SK-N-SH treated with all-trans-retinoic acid at 6 μM for 48 hours (cell line): ENCODE measurements at regions not wholly inside any gene's neighbourhood (a gene's known extent, or its start where the extent isn't known, plus 50 kb on each side); places are given as distances from the start of the nearest gene placed in this dataset.

Source experiments
- ATAC-seq: fragments of 200-7000 bp; cut with Tn5 transposase; 3 replicates; pipeline ENCODE4 v1.9.1; 2020; ENCODE audit warnings: mild to moderate bottlenecking, moderate library complexity
- ARNTL ChIP-seq: fragments of 450-650 bp; formaldehyde crosslinking; IDR thresholded peaks from 2 replicates; pipeline ENCODE4 v1.5.0; 2020; ENCODE audit warnings: low read depth, mild to moderate bottlenecking, moderate library complexity, borderline replicate concordance
- CSDC2 ChIP-seq: fragments of 250-450 bp; sonication (Bioruptor Pico); IDR thresholded peaks from 2 replicates; pipeline ENCODE4 v1.5.0; 2020; ENCODE audit warnings: mild to moderate bottlenecking, moderate library complexity
- ISL1 ChIP-seq: fragments of 250-450 bp; sonication (Bioruptor Pico); IDR thresholded peaks from 2 replicates; pipeline ENCODE4 v2.1.2; 2022; ENCODE audit warnings: mild to moderate bottlenecking, moderate library complexity
- OSR1 ChIP-seq: fragments of 250-450 bp; sonication (Bioruptor Pico); IDR thresholded peaks from 2 replicates; pipeline ENCODE4 v1.8.0; 2022; ENCODE audit warnings: moderate library complexity, mild to moderate bottlenecking, inconsistent platforms
- PPARA ChIP-seq: fragments of 250-450 bp; sonication (Bioruptor Pico); IDR thresholded peaks from 2 replicates; pipeline ENCODE4 v1.5.0; 2020; ENCODE audit warnings: mild to moderate bottlenecking, borderline replicate concordance
- RARB ChIP-seq: fragments of 250-450 bp; sonication (Bioruptor Pico); IDR thresholded peaks from 2 replicates; pipeline ENCODE4 v1.8.0; 2021; ENCODE audit warnings: mild to moderate bottlenecking, moderate library complexity
- SNAI2 ChIP-seq: fragments of 250-450 bp; sonication (Bioruptor Pico); IDR thresholded peaks from 2 replicates; pipeline ENCODE4 v1.5.0; 2020; ENCODE audit warnings: mild to moderate bottlenecking, moderate library complexity
- TCF4 ChIP-seq: fragments of 250-450 bp; sonication (Bioruptor Pico); IDR thresholded peaks from 2 replicates; pipeline ENCODE4 v1.8.0; 2021; ENCODE audit warnings: mild to moderate bottlenecking, moderate library complexity, borderline replicate concordance
- TOX ChIP-seq: fragments of 250-450 bp; sonication (Bioruptor Pico); IDR thresholded peaks from 2 replicates; pipeline ENCODE4 v1.8.0; 2021; ENCODE audit warnings: mild to moderate bottlenecking, moderate library complexity, borderline replicate concordance
- ZC3H10 ChIP-seq: fragments of 250-450 bp; sonication (Bioruptor Pico); IDR thresholded peaks from 2 replicates; pipeline ENCODE4 v1.5.1; 2021; ENCODE audit warnings: mild to moderate bottlenecking, moderate library complexity
- ZFP3 ChIP-seq: fragments of 250-450 bp; sonication (Bioruptor Pico); IDR thresholded peaks from 2 replicates; pipeline ENCODE4 v1.5.0; 2020; ENCODE audit warnings: mild to moderate bottlenecking, moderate library complexity
- ZFP30 ChIP-seq: fragments of 450-650 bp; formaldehyde crosslinking; IDR thresholded peaks from 2 replicates; pipeline ENCODE4 v1.5.0; 2022; ENCODE audit warnings: mild to moderate bottlenecking, moderate library complexity
- ZNF565 ChIP-seq: fragments of 450-650 bp; formaldehyde crosslinking; conservative IDR thresholded peaks from 2 replicates; pipeline ENCODE4 v1.5.0; 2020; ENCODE audit warnings: low read depth, mild to moderate bottlenecking, moderate library complexity
- ZNF70 ChIP-seq: fragments of 450-650 bp; formaldehyde crosslinking; IDR thresholded peaks from 2 replicates; pipeline ENCODE4 v1.5.0; 2020; ENCODE audit warnings: mild to moderate bottlenecking, moderate library complexity
- ZNF8 ChIP-seq: fragments of 450-650 bp; formaldehyde crosslinking; IDR thresholded peaks from 2 replicates; pipeline ENCODE4 v1.5.0; 2020; ENCODE audit warnings: mild to moderate bottlenecking, moderate library complexity
- TF ChIP-seq, protein P1 (sequence below): fragments of 250-450 bp; sonication (Bioruptor Pico); IDR thresholded peaks from 2 replicates; pipeline ENCODE4 v1.8.0; 2021; ENCODE audit warnings: low read depth, mild to moderate bottlenecking, moderate library complexity, borderline replicate concordance
- TF ChIP-seq, protein P2 (sequence below): fragments of 250-450 bp; sonication (Bioruptor Pico); IDR thresholded peaks from 2 replicates; pipeline ENCODE4 v1.8.0; 2020; ENCODE audit warnings: mild to moderate bottlenecking, moderate library complexity, borderline replicate concordance
- TF ChIP-seq, protein P3 (sequence below): fragments of 250-450 bp; sonication (Bioruptor Pico); IDR thresholded peaks from 2 replicates; pipeline ENCODE4 v1.5.0; 2020; ENCODE audit warnings: mild to moderate bottlenecking, moderate library complexity
- TF ChIP-seq, protein P4 (sequence below): fragments of 250-450 bp; sonication (Bioruptor Pico); IDR thresholded peaks from 2 replicates; pipeline ENCODE4 v1.5.1; 2021; ENCODE audit warnings: mild to moderate bottlenecking, moderate library complexity
- TF ChIP-seq, protein P5 (sequence below): fragments of 250-450 bp; sonication (Bioruptor Pico); IDR thresholded peaks from 2 replicates; pipeline ENCODE4 v1.5.1; 2020; ENCODE audit warnings: low read depth, mild to moderate bottlenecking, moderate library complexity

DNA sequence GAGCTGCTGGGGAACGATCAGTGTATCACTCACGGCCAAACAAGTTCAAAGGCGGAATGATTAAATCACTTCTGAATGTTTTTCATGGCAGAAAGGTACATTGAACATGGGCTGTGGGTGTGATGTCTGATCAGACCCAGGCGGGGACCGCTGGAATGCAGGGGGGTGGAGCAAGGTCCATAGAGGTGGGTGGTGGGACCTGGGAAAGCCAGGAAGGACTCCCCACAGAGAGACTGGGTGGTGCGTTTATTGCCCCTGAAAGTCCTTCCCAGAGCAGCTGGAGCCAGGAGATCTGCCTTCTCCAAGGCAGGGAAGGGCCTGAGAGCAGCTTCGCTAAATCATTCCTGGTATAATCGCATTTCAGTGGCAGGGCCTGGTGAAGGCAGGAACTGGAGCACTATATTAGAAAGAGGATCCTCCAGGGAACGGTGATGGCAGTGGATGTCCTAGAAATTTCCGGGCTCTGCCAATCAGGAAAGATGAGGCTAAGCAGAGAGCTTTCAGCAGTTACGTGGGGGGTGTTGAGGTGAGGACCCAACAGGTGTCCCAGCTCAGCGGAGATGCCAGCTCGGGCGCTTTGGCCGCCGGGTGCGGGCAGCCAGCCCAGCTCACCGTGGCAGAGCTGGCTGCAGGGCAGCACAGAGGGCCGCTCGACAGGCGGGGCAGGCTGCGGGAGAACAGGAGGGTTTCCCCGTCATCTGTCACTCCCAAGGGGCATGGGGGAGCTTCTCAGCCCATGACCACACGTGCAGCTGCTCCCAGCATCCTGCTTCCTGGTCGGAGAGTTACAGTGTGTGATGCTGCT lies 271.7 kb downstream of the CTTN start:
- no peak for ATAC-seq
- no peak for TF ChIP-seq ZNF565 (CRISPR knock-in tag)
- TF ChIP-seq PPARA (CRISPR knock-in tag), result no peak
- TF ChIP-seq CSDC2 (CRISPR knock-in tag), result no peak
- no peak for TF ChIP-seq ARNTL (CRISPR knock-in tag)
- no peak for TF ChIP-seq SNAI2 (CRISPR knock-in tag)
- TF ChIP-seq, protein P1, sequence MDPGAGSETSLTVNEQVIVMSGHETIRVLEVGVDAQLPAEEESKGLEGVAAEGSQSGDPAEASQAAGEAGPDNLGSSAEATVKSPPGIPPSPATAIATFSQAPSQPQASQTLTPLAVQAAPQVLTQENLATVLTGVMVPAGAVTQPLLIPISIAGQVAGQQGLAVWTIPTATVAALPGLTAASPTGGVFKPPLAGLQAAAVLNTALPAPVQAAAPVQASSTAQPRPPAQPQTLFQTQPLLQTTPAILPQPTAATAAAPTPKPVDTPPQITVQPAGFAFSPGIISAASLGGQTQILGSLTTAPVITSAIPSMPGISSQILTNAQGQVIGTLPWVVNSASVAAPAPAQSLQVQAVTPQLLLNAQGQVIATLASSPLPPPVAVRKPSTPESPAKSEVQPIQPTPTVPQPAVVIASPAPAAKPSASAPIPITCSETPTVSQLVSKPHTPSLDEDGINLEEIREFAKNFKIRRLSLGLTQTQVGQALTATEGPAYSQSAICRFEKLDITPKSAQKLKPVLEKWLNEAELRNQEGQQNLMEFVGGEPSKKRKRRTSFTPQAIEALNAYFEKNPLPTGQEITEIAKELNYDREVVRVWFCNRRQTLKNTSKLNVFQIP (CRISPR knock-in tag), result no peak
- no peak for TF ChIP-seq ZNF8 (CRISPR knock-in tag)
- TF ChIP-seq, protein P2, sequence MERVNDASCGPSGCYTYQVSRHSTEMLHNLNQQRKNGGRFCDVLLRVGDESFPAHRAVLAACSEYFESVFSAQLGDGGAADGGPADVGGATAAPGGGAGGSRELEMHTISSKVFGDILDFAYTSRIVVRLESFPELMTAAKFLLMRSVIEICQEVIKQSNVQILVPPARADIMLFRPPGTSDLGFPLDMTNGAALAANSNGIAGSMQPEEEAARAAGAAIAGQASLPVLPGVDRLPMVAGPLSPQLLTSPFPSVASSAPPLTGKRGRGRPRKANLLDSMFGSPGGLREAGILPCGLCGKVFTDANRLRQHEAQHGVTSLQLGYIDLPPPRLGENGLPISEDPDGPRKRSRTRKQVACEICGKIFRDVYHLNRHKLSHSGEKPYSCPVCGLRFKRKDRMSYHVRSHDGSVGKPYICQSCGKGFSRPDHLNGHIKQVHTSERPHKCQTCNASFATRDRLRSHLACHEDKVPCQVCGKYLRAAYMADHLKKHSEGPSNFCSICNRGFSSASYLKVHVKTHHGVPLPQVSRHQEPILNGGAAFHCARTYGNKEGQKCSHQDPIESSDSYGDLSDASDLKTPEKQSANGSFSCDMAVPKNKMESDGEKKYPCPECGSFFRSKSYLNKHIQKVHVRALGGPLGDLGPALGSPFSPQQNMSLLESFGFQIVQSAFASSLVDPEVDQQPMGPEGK (CRISPR knock-in tag), result no peak
- no peak for TF ChIP-seq ZFP30 (CRISPR knock-in tag)
- no peak for TF ChIP-seq ZNF70 (CRISPR knock-in tag)
- no peak for TF ChIP-seq RARB (CRISPR knock-in tag)
- no peak for TF ChIP-seq ZC3H10 (CRISPR knock-in tag)
- no peak for TF ChIP-seq ZFP3 (CRISPR knock-in tag)
- TF ChIP-seq, protein P3, sequence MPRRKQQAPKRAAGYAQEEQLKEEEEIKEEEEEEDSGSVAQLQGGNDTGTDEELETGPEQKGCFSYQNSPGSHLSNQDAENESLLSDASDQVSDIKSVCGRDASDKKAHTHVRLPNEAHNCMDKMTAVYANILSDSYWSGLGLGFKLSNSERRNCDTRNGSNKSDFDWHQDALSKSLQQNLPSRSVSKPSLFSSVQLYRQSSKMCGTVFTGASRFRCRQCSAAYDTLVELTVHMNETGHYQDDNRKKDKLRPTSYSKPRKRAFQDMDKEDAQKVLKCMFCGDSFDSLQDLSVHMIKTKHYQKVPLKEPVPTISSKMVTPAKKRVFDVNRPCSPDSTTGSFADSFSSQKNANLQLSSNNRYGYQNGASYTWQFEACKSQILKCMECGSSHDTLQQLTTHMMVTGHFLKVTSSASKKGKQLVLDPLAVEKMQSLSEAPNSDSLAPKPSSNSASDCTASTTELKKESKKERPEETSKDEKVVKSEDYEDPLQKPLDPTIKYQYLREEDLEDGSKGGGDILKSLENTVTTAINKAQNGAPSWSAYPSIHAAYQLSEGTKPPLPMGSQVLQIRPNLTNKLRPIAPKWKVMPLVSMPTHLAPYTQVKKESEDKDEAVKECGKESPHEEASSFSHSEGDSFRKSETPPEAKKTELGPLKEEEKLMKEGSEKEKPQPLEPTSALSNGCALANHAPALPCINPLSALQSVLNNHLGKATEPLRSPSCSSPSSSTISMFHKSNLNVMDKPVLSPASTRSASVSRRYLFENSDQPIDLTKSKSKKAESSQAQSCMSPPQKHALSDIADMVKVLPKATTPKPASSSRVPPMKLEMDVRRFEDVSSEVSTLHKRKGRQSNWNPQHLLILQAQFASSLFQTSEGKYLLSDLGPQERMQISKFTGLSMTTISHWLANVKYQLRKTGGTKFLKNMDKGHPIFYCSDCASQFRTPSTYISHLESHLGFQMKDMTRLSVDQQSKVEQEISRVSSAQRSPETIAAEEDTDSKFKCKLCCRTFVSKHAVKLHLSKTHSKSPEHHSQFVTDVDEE (CRISPR knock-in tag), result no peak
- no peak for TF ChIP-seq TOX (CRISPR knock-in tag)

DNA sequence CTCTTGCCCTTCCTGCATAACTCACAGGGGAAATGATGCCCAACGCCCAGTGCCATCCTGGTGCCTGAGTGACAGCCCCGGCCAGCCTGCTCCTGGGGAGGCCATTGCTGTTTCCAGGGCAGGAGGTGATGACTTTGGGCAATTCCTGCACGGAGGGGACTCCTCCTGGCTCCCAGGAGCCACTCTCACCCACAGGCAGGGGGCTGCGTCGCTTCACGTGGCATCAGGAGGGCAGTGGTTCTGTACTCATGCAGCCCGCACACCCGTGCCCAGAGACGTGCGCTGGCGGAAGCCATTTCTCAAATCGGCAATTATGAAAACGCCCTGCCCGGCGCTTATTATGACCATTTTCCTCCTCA lies 272.3 kb downstream of the CTTN start:
- TF ChIP-seq CSDC2 (CRISPR knock-in tag), result no peak
- TF ChIP-seq, protein P4, sequence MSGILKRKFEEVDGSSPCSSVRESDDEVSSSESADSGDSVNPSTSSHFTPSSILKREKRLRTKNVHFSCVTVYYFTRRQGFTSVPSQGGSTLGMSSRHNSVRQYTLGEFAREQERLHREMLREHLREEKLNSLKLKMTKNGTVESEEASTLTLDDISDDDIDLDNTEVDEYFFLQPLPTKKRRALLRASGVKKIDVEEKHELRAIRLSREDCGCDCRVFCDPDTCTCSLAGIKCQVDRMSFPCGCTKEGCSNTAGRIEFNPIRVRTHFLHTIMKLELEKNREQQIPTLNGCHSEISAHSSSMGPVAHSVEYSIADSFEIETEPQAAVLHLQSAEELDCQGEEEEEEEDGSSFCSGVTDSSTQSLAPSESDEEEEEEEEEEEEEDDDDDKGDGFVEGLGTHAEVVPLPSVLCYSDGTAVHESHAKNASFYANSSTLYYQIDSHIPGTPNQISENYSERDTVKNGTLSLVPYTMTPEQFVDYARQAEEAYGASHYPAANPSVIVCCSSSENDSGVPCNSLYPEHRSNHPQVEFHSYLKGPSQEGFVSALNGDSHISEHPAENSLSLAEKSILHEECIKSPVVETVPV (CRISPR knock-in tag), result no peak
- TF ChIP-seq, protein P5, sequence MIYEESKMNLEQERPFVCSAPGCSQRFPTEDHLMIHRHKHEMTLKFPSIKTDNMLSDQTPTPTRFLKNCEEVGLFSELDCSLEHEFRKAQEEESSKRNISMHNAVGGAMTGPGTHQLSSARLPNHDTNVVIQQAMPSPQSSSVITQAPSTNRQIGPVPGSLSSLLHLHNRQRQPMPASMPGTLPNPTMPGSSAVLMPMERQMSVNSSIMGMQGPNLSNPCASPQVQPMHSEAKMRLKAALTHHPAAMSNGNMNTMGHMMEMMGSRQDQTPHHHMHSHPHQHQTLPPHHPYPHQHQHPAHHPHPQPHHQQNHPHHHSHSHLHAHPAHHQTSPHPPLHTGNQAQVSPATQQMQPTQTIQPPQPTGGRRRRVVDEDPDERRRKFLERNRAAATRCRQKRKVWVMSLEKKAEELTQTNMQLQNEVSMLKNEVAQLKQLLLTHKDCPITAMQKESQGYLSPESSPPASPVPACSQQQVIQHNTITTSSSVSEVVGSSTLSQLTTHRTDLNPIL (CRISPR knock-in tag), result no peak
- TF ChIP-seq TOX (CRISPR knock-in tag), result no peak
- TF ChIP-seq ZNF70 (CRISPR knock-in tag), result no peak
- no peak for TF ChIP-seq ARNTL (CRISPR knock-in tag)
- no peak for TF ChIP-seq PPARA (CRISPR knock-in tag)
- no peak for TF ChIP-seq ZC3H10 (CRISPR knock-in tag)
- TF ChIP-seq, all 23 proteins: peak for 0
- ATAC-seq, result no peak

DNA sequence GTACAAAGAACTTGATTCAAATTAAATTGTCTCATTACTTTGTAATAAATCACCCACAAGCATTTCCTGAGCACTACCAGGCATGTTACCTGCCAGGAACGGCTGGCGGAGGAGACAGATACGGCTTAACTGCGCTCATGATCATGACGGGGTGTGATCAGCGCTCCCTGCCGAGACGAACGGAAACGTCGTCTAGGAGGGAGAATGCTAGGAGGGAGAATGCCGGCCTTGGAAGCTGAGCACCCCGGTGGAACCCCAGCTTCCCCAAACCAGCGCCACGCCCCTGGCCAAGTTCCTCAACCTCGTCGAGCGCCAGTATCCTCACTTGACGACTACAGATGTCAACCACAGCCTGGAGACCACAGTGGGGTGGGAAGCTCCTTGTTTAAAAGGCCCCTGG lies 272.8 kb downstream of the CTTN start:
- ATAC-seq, result no peak
- TF ChIP-seq, protein P4 (CRISPR knock-in tag), result no peak
- no peak for TF ChIP-seq ZFP30 (CRISPR knock-in tag)
- no peak for TF ChIP-seq ARNTL (CRISPR knock-in tag)
- TF ChIP-seq TOX (CRISPR knock-in tag), result no peak
- TF ChIP-seq ISL1 (CRISPR knock-in tag), result no peak
- TF ChIP-seq OSR1, result no peak
- TF ChIP-seq, protein P1 (CRISPR knock-in tag), result no peak
- no peak for TF ChIP-seq PPARA (CRISPR knock-in tag)
- TF ChIP-seq, protein P2 (CRISPR knock-in tag), result no peak
- no peak for TF ChIP-seq RARB (CRISPR knock-in tag)
- TF ChIP-seq TCF4, result no peak
- TF ChIP-seq ZNF70 (CRISPR knock-in tag), result no peak
